MM.1S (cell line): ENCODE measurements at regions not wholly inside any gene's neighbourhood (a gene's known extent, or its start where the extent isn't known, plus 50 kb on each side); places are given as distances from the start of the nearest gene placed in this dataset.

Experiments
- DNase-seq: peaks from one replicate; pipeline ENCODE4 v3.0.0-alpha.2; 2015
- H2AFZ ChIP-seq: fragments of 300-600 bp; sonication (generic); 2 replicates; pipeline ENCODE4 v1.6.0; 2016; ENCODE audit warnings: antibody characterized with exemption, low read length
- H3F3A ChIP-seq: fragments of 300-600 bp; sonication (generic); 2 replicates; pipeline ENCODE4 v1.6.1; 2016; ENCODE audit warnings: mild to moderate bottlenecking, antibody characterized with exemption, low read length, moderate library complexity, mixed read lengths; ENCODE audit not compliant: insufficient read depth
- H3K27ac ChIP-seq: fragments of 300-600 bp; sonication (generic); 2 replicates; pipeline ENCODE4 v1.5.1; 2016; ENCODE audit warnings: mild to moderate bottlenecking, low read length
- H3K27me3 ChIP-seq: fragments of 300-600 bp; sonication (generic); replicated peaks from 2 replicates; pipeline ENCODE4 v1.6.0; 2016; ENCODE audit warnings: low read length; ENCODE audit not compliant: insufficient read depth
- H3K36me3 ChIP-seq: fragments of 300-600 bp; sonication (generic); replicated peaks from 2 replicates; pipeline ENCODE4 v1.6.1; 2016; ENCODE audit warnings: mild to moderate bottlenecking, low read length, mixed read lengths; ENCODE audit not compliant: insufficient read depth
- H3K4me1 ChIP-seq: fragments of 300-600 bp; sonication (generic); 2 replicates; pipeline ENCODE4 v1.6.1; 2016; ENCODE audit warnings: low read length, mixed read lengths
- H3K4me2 ChIP-seq: fragments of 300-600 bp; sonication (generic); 2 replicates; pipeline ENCODE4 v1.6.0; 2016; ENCODE audit warnings: low read depth, low read length
- H3K4me3 ChIP-seq: fragments of 300-600 bp; sonication (generic); 2 replicates; pipeline ENCODE4 v1.5.1; 2016; ENCODE audit warnings: low read length, mixed read lengths
- H3K79me2 ChIP-seq: fragments of 300-600 bp; sonication (generic); 2 replicates; pipeline ENCODE4 v1.6.1; 2016; ENCODE audit warnings: mixed run types, low read length, mixed read lengths
- H3K9ac ChIP-seq: fragments of 300-600 bp; sonication (generic); 2 replicates; pipeline ENCODE4 v1.6.1; 2016; ENCODE audit warnings: low read length, mixed read lengths
- H3K9me2 ChIP-seq: fragments of 300-600 bp; sonication (generic); replicated peaks from 2 replicates; pipeline ENCODE4 v1.6.1; 2016; ENCODE audit warnings: mild to moderate bottlenecking, low read length, mixed read lengths; ENCODE audit not compliant: insufficient read depth
- H3K9me3 ChIP-seq: fragments of 300-600 bp; sonication (generic); replicated peaks from 2 replicates; pipeline ENCODE4 v1.6.1; 2016; ENCODE audit warnings: mild to moderate bottlenecking, low read length, mixed read lengths; ENCODE audit not compliant: insufficient read depth
- H4K20me1 ChIP-seq: fragments of 300-600 bp; sonication (generic); 2 replicates; pipeline ENCODE4 v1.6.1; 2016; ENCODE audit warnings: mild to moderate bottlenecking, low read length, moderate library complexity, mixed read lengths; ENCODE audit not compliant: insufficient read depth
- CTCF ChIP-seq: fragments of 300-600 bp; sonication (generic); IDR thresholded peaks from 2 replicates; pipeline ENCODE4 v1.5.1; 2016; ENCODE audit warnings: antibody characterized with exemption, low read length, mixed read lengths
- EZH2 ChIP-seq: fragments of 300-600 bp; sonication (generic); optimal IDR thresholded peaks from 2 replicates; pipeline ENCODE3; 2017; ENCODE audit warnings: low read depth, mild to moderate bottlenecking, antibody characterized with exemption, low read length, mixed read lengths
- EZH2phosphoT487 ChIP-seq: fragments of 300-600 bp; sonication (generic); IDR thresholded peaks from 2 replicates; pipeline ENCODE4 v1.6.1; 2018; ENCODE audit warnings: antibody characterized with exemption, low read length

- DNase-seq: no peak
- Histone ChIP-seq H3K9me2 (no peaks in the 10 kb centered on the region), H2AFZ (no peak overlapping the region), H3F3A (no peaks in the 10 kb centered on the region), H3K27ac (no peak overlapping the region), H3K4me3 (no peak overlapping the region), H3K4me2 (no peak overlapping the region), H3K36me3 (no peaks in the 10 kb centered on the region), H3K9ac (no peak overlapping the region), H3K79me2 (no peaks in the 10 kb centered on the region), H3K9me3 (no peaks in the 10 kb centered on the region), H3K4me1 (no peaks in the 10 kb centered on the region), H3K27me3 (no peaks in the 10 kb centered on the region), H4K20me1 (no peaks in the 10 kb centered on the region)
- TF ChIP-seq CTCF (no peak), EZH2 (no peak), EZH2phosphoT487 (no peak)
These were observed 316.3 kb upstream of the SORCS1 start for GRCh38 chr10:107480781-107481180.

GRCh38 chr10:107477266-107477665 is 312.8 kb upstream of the SORCS1 start:
- Histone ChIP-seq H3K79me2 (no peaks in the 10 kb centered on the region), H3K9ac (no peak overlapping the region)

GRCh38 chr10:107476408-107476807 is 311.9 kb upstream of the SORCS1 start:
- no peak overlapping the region for H2AFZ ChIP-seq
- no peak for DNase-seq
- H3K9ac ChIP-seq: no peak overlapping the region
- no peaks in the 10 kb centered on the region for H3K79me2 ChIP-seq
- no peak for TF ChIP-seq CTCF
- TF ChIP-seq EZH2: no peak
- TF ChIP-seq EZH2phosphoT487: no peak
- no peaks in the 10 kb centered on the region for H3K9me3 ChIP-seq
- no peak overlapping the region for H3K4me3 ChIP-seq
- no peaks in the 10 kb centered on the region for H3K9me2 ChIP-seq
- no peak overlapping the region for H3K4me2 ChIP-seq
- no peaks in the 10 kb centered on the region for H4K20me1 ChIP-seq
- no peaks in the 10 kb centered on the region for H3K36me3 ChIP-seq
- H3F3A ChIP-seq: no peaks in the 10 kb centered on the region
- no peak overlapping the region for H3K27ac ChIP-seq
- no peaks in the 10 kb centered on the region for H3K27me3 ChIP-seq
- no peaks in the 10 kb centered on the region for H3K4me1 ChIP-seq

More at GRCh38 chr10:107477266-107477665, 312.8 kb upstream of the SORCS1 start:
- TF ChIP-seq EZH2: no peak
- no peak for TF ChIP-seq EZH2phosphoT487
- no peak for TF ChIP-seq CTCF
- Histone ChIP-seq H3K4me1 (no peaks in the 10 kb centered on the region), H3K36me3 (no peaks in the 10 kb centered on the region), H3K9me3 (no peaks in the 10 kb centered on the region), H3K27ac (no peak overlapping the region), H4K20me1 (no peaks in the 10 kb centered on the region), H3F3A (no peaks in the 10 kb centered on the region), H3K4me2 (no peak overlapping the region), H3K27me3 (no peaks in the 10 kb centered on the region), H3K4me3 (no peak overlapping the region), H3K9me2 (no peaks in the 10 kb centered on the region), H2AFZ (no peak overlapping the region)
- DNase-seq: no peak
